ENCODE measurements at regions not wholly inside any gene's neighbourhood (a gene's known extent, or its start where the extent isn't known, plus 50 kb on each side); places are given as distances from the start of the nearest gene placed in this dataset.

DNA sequence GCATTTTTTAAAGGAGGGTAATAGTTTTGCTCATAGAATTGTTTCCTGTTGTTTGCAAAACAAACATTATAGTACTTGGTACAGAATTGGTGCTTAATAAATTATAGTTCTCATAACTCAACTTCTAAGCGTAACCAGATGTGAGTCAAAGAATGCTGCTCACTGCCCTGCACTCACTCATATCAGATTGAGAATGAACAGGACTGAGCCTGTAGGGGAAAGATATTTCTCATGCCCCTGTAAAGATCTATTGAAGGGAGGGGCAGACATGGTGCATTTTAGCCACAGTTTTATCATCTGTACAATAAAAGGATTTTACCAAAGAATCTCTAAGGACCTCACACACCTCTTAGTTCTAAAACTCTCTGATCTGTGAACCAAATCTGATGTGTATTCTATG, 358.5 kb downstream of the SEC16B start:
- DNase-seq (no peak), ATAC-seq (no peak)
- H3K4me3 Mint-ChIP-seq: no peak overlapping the region
- CTCF ChIA-PET: no interaction called here
- POLR2A ChIA-PET: no interaction called here
- H3K9me3 Mint-ChIP-seq (ENCODE audit: low read depth): peaks cover 4% of the 10 kb centered on the region
- no peaks in the 10 kb centered on the region for H3K36me3 Mint-ChIP-seq (ENCODE audit: low read depth)
- H3K27me3 Mint-ChIP-seq: no peaks in the 10 kb centered on the region
- intact Hi-C loops (cut with DNase I, micrococcal nuclease): no loop called here
- H3K4me1 Mint-ChIP-seq: no peaks in the 10 kb centered on the region
- H3K27ac Mint-ChIP-seq: no peak overlapping the region

DNA sequence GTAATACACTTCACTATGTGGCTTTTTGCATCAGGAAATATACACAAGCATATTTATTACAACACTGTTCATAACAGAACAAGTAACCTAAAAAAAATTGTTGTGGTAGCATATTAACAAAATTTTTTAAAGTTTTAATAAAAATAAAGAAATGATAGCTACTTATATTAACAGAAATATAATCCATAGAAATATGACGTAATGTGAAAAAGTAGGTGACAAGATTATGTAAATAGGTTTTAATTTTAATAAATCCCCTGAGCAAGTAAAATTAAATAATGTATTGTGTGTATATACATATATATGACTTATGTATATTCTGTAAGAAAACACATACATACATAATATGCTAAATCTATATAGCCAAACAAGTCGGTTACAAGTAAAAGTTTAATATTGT, 359.9 kb downstream of the SEC16B start:
- DNase-seq (no peak), ATAC-seq (no peak)
- ChIA-PET POLR2A (no interaction called here), CTCF (interaction anchor here (0.5 kb wide), 1 partner anchor 338 kb away, joined by 3 read pairs; no protein-coding TSS in a partner anchor)
- Mint-ChIP-seq H3K9me3 (ENCODE audit: low read depth) (peaks cover 5% of the 10 kb centered on the region), H3K36me3 (ENCODE audit: low read depth) (no peaks in the 10 kb centered on the region), H3K27me3 (no peaks in the 10 kb centered on the region), H3K4me3 (no peak overlapping the region), H3K4me1 (no peaks in the 10 kb centered on the region), H3K27ac (no peak overlapping the region)
- intact Hi-C loops (cut with DNase I, micrococcal nuclease): no loop called here

DNA sequence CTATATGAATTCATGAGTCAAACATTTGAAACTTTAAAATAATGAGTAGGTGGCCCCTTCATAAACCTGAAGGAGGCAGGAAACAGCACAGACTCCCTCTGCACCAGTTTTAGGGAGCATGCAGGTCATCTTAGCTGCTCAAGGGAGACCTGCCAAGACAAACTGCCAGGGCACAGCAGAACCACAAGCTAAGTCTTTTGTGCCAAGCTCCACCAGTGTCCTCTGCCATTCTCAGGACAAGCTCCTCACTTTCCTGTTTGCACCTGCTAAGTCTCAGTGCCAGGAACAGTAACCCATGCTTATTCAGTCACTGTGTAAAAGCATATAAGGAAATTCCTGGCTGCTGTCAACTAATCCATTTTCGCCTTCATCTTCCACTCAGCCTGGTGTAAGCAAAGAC, 368.9 kb downstream of the SEC16B start:
- no peak for DNase-seq
- ChIA-PET CTCF (no interaction called here), POLR2A (no interaction called here)
- no peak for ATAC-seq
- Mint-ChIP-seq H3K27ac (no peak overlapping the region), H3K36me3 (ENCODE audit: low read depth) (no peaks in the 10 kb centered on the region), H3K4me1 (no peaks in the 10 kb centered on the region), H3K27me3 (no peaks in the 10 kb centered on the region), H3K4me3 (no peak overlapping the region), H3K9me3 (ENCODE audit: low read depth) (peaks cover 8% of the 10 kb centered on the region)
- intact Hi-C loops (cut with DNase I, micrococcal nuclease): no loop called here

DNA sequence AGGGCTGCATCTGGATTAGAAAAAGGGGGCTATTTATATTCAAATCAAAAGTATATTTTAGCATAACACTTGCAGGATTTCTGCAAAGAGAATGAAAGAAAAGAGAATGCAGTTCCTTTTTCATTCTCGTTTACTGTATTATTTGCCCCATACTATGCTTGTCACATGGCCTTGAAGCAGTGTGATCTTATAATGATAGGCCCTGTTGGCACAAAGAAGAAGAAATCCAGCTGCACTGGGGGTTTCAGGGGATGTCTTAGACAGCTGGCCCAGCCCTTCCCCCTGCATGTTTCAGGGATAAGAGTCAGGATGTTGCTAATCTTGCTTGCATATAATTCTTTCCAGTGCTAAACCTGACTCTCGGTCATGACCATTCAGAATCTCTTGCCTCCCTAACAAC, 369.5 kb downstream of the SEC16B start:
- intact Hi-C loops (cut with DNase I, micrococcal nuclease): no loop called here
- ChIA-PET CTCF (no interaction called here), POLR2A (no interaction called here)
- Mint-ChIP-seq H3K4me3 (no peak overlapping the region), H3K9me3 (ENCODE audit: low read depth) (peaks cover 8% of the 10 kb centered on the region), H3K36me3 (ENCODE audit: low read depth) (no peaks in the 10 kb centered on the region), H3K27me3 (no peaks in the 10 kb centered on the region), H3K27ac (no peak overlapping the region), H3K4me1 (no peaks in the 10 kb centered on the region)
- ATAC-seq (no peak), DNase-seq (no peak)

DNA sequence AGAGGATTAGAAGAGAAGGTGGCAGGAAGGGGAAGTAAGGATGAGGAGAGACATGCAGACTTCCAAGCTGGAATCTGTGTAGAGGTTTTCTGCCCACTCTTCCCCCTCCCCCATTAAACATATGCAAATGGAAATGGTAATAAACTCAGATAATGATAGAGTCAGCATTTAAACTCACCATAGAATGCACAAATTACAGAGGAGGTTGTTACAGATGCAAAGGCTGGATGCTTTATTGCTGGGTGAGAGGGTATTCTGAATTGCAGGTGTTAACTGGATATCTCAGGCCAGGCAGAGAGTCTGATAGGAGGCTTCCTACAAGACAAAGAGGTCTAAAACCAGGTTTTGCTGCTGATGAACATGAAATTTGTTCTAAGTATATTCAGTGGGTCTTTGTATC, 372.5 kb downstream of the SEC16B start:
- Mint-ChIP-seq H3K4me1 (no peaks in the 10 kb centered on the region), H3K36me3 (ENCODE audit: low read depth) (no peaks in the 10 kb centered on the region), H3K27me3 (no peaks in the 10 kb centered on the region), H3K27ac (no peak overlapping the region), H3K9me3 (ENCODE audit: low read depth) (no peaks in the 10 kb centered on the region), H3K4me3 (no peak overlapping the region)
- no peak for DNase-seq
- ATAC-seq: no peak
- ChIA-PET POLR2A (no interaction called here), CTCF (no interaction called here)
- intact Hi-C loops (cut with DNase I, micrococcal nuclease): no loop called here

- ChIA-PET CTCF (no interaction called here), POLR2A (no interaction called here)
- Mint-ChIP-seq H3K36me3 (ENCODE audit: low read depth) (no peaks in the 10 kb centered on the region), H3K27me3 (no peaks in the 10 kb centered on the region), H3K4me1 (no peaks in the 10 kb centered on the region), H3K4me3 (no peak overlapping the region), H3K27ac (no peak overlapping the region), H3K9me3 (ENCODE audit: low read depth) (no peaks in the 10 kb centered on the region)
- intact Hi-C loops (cut with DNase I, micrococcal nuclease): no loop called here
- no peak for DNase-seq
- no peak for ATAC-seq
Observed at GRCh38 chr1:177596485-177596884, 373.4 kb downstream of the SEC16B start.

DNA sequence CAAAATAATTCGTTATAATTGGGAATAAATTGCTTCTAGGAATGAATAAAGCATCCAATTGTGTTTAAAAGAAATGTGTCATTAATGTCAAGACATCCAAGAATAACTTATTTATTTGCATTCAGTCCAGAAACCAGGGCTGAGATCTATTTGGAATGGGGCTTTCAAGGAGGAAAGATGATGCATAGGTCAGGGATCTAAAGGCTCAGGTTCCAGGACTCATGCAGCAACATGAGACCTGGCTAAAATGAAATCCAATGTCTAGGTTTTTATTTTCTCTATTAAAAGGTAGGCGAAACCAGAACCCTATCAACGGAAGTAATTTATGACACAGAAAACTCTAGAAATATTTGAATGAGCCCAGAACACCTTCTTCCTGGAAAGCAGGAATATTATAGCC, 376.8 kb downstream of the SEC16B start:
- no peaks in the 10 kb centered on the region for H3K36me3 Mint-ChIP-seq (ENCODE audit: low read depth)
- H3K4me3 Mint-ChIP-seq: no peak overlapping the region
- DNase-seq (no peak), ATAC-seq (no peak)
- intact Hi-C loops (cut with DNase I, micrococcal nuclease): no loop called here
- H3K4me1 Mint-ChIP-seq: no peaks in the 10 kb centered on the region
- H3K27me3 Mint-ChIP-seq: no peaks in the 10 kb centered on the region
- no peak overlapping the region for H3K27ac Mint-ChIP-seq
- no peaks in the 10 kb centered on the region for H3K9me3 Mint-ChIP-seq (ENCODE audit: low read depth)
- ChIA-PET CTCF (no interaction called here), POLR2A (no interaction called here)

- POLR2A ChIA-PET: no interaction called here
- no peak overlapping the region for H3K4me3 Mint-ChIP-seq
- H3K27me3 Mint-ChIP-seq: no peaks in the 10 kb centered on the region
- H3K27ac Mint-ChIP-seq: no peak overlapping the region
- no peaks in the 10 kb centered on the region for H3K9me3 Mint-ChIP-seq (ENCODE audit: low read depth)
- no peak for DNase-seq
- no peak for ATAC-seq
- no peaks in the 10 kb centered on the region for H3K36me3 Mint-ChIP-seq (ENCODE audit: low read depth)
- CTCF ChIA-PET: no interaction called here
- intact Hi-C loops (cut with DNase I, micrococcal nuclease): no loop called here
- H3K4me1 Mint-ChIP-seq: no peaks in the 10 kb centered on the region
Observed at GRCh38 chr1:177592624-177593023, 377.2 kb downstream of the SEC16B start.

DNA sequence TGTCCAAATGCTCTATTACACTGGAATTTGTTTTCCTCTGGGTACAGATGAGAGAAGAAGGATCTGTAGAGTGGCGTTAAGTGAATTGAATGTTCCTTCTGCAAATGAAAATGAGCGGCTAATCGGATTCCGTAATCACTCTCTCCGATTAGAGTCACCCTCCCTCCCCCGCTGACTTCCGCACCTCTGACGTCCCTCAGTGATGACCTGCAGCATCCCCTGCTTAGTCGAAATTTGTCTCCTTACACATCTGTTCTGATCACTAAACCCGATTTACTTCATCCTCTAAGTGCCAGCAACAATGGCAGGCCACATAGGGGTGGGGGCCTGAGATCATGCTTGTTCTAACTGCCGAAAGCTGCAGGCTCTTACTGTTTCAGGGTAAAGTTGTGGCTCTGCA, 378.7 kb downstream of the SEC16B start:
- ATAC-seq: no peak
- ChIA-PET POLR2A (no interaction called here), CTCF (no interaction called here)
- DNase-seq: no peak
- Mint-ChIP-seq H3K4me3 (no peak overlapping the region), H3K27ac (no peak overlapping the region), H3K4me1 (no peaks in the 10 kb centered on the region), H3K9me3 (ENCODE audit: low read depth) (no peaks in the 10 kb centered on the region), H3K36me3 (ENCODE audit: low read depth) (no peaks in the 10 kb centered on the region), H3K27me3 (no peaks in the 10 kb centered on the region)
- intact Hi-C loops (cut with DNase I, micrococcal nuclease): no loop called here

DNA sequence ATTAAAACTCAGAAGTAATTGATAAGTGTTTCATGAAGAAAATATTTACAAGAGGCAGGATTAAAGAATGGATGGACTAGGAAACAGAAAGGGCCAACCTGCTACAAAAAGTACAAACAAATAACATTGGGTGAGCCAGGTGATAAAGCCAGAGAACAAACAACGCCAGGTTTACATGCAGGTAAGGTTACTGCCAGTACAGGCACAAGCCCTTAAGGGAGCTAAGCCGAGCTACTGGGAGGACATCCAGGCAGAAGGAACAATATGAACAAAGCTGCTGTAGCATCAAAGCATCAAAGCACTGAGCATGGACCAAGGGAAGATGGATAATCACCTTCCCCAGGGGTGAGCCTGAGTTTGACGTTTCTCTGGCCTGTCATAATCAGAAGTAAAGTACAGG, 380.7 kb downstream of the SEC16B start:
- POLR2A ChIA-PET: no interaction called here
- no peaks in the 10 kb centered on the region for H3K4me1 Mint-ChIP-seq

DNA sequence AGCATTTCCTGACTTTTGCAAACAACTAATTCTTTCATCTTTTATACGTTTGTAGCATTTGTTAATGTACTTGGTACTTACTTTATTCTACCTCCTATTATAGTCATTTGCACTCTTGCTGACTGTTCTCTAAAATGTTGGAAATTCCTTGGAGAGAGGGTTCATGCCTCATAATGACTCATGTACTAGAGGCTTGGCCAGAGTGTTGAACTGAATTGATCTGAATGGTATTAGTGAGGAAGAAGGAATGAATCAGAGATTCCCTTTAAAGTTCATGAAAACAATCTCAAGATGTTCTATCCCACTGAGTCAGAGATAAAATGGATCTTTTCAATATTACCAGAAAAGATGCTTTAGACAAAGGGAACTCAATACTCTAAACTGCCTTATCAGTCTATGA, 383.4 kb downstream of the SEC16B start:
- ATAC-seq: no peak
- intact Hi-C loops (cut with DNase I, micrococcal nuclease): no loop called here
- no peak overlapping the region for H3K27ac Mint-ChIP-seq
- H3K27me3 Mint-ChIP-seq: no peaks in the 10 kb centered on the region
- H3K9me3 Mint-ChIP-seq (ENCODE audit: low read depth): no peaks in the 10 kb centered on the region
- H3K4me3 Mint-ChIP-seq: no peak overlapping the region
- H3K4me1 Mint-ChIP-seq: no peaks in the 10 kb centered on the region
- ChIA-PET POLR2A (no interaction called here), CTCF (no interaction called here)
- H3K36me3 Mint-ChIP-seq (ENCODE audit: low read depth): no peaks in the 10 kb centered on the region
- no peak for DNase-seq

More for the DNA sequence above, 380.7 kb downstream of the SEC16B start:
- no peaks in the 10 kb centered on the region for H3K9me3 Mint-ChIP-seq (ENCODE audit: low read depth)
- ATAC-seq: no peak
- H3K36me3 Mint-ChIP-seq (ENCODE audit: low read depth): no peaks in the 10 kb centered on the region
- H3K27ac Mint-ChIP-seq: no peak overlapping the region
- CTCF ChIA-PET: no interaction called here
- no peak for DNase-seq
- H3K4me3 Mint-ChIP-seq: no peak overlapping the region
- intact Hi-C loops (cut with DNase I, micrococcal nuclease): no loop called here
- H3K27me3 Mint-ChIP-seq: no peaks in the 10 kb centered on the region

- POLR2A ChIA-PET: interaction anchor here (0.5 kb wide), 1 partner anchor 118 kb away, joined by 6 read pairs; no protein-coding TSS in a partner anchor
- Mint-ChIP-seq H3K27me3 (no peaks in the 10 kb centered on the region), H3K4me3 (no peak overlapping the region), H3K36me3 (ENCODE audit: low read depth) (no peaks in the 10 kb centered on the region), H3K4me1 (no peaks in the 10 kb centered on the region), H3K27ac (no peak overlapping the region), H3K9me3 (ENCODE audit: low read depth) (no peaks in the 10 kb centered on the region)
- CTCF ChIA-PET: no interaction called here
- no peak for ATAC-seq
- intact Hi-C loops (cut with DNase I, micrococcal nuclease): no loop called here
- DNase-seq: no peak
Observed at GRCh38 chr1:177585302-177586220, 384.3 kb downstream of the SEC16B start.

Measured in activated CD4-positive, alpha-beta T cell treated with anti-CD3 and anti-CD28 coated beads for 36 hours (primary cell).